Activated T-cell treated with anti-CD3 and anti-CD28 coated beads, Interleukin-2, amount 50 U/mL, for 4 hours (primary cell): ENCODE measurements at regions not wholly inside any gene's neighbourhood (a gene's known extent, or its start where the extent isn't known, plus 50 kb on each side); places are given as distances from the start of the nearest gene placed in this dataset.
"Not testable (repeated sequence)": the region's sequence is repeated elsewhere in the genome, so short reads cannot be mapped to it uniquely, and the experiment has no call there.

Experiments used
- ATAC-seq, 2 donors: fragments of 200-7000 bp; cut with Tn5 transposase; one replicate each; pipeline ENCODE4 v1.10.0; 2021
- DNase-seq: peaks from one replicate; pipeline ENCODE4 v3.0.0-alpha.2; 2020
- H3K27me3 Mint-ChIP-seq: one replicate; pipeline ENCODE4 v1.8.0; 2021; ENCODE audit warnings: low read depth, mixed read lengths
- H3K36me3 Mint-ChIP-seq: one replicate; pipeline ENCODE4 v1.8.0; 2022; ENCODE audit warnings: mixed read lengths; ENCODE audit not compliant: insufficient read depth
- H3K4me1 Mint-ChIP-seq: one replicate; pipeline ENCODE4 v1.8.0; 2021; ENCODE audit warnings: low read depth, mixed read lengths
- H3K4me3 Mint-ChIP-seq: one replicate; pipeline ENCODE4 v1.8.0; 2021; ENCODE audit warnings: mild to moderate bottlenecking, moderate library complexity, mixed read lengths
- H3K9me3 Mint-ChIP-seq: one replicate; pipeline ENCODE4 v1.8.0; 2021; ENCODE audit warnings: mixed read lengths

- H3K9me3 Mint-ChIP-seq = peaks cover 10% of the 10 kb centered on the region
- H3K27me3 Mint-ChIP-seq = no peaks in the 10 kb centered on the region
- no peak overlapping the region for H3K4me3 Mint-ChIP-seq
- no peaks in the 10 kb centered on the region for H3K36me3 Mint-ChIP-seq
- no peak for DNase-seq
- H3K4me1 Mint-ChIP-seq = no peaks in the 10 kb centered on the region
- ATAC-seq = no peak
Observed at GRCh38 chr13:54004026-54004699, 975.5 kb downstream of the OLFM4 start.

GRCh38 chr13:54016542-54016941 is 987.9 kb downstream of the OLFM4 start:
- no peaks in the 10 kb centered on the region for H3K4me1 Mint-ChIP-seq
- ATAC-seq (no peak), DNase-seq (no peak)
- no peaks in the 10 kb centered on the region for H3K36me3 Mint-ChIP-seq
- no peaks in the 10 kb centered on the region for H3K27me3 Mint-ChIP-seq
- no peak overlapping the region for H3K4me3 Mint-ChIP-seq
- H3K9me3 Mint-ChIP-seq = peaks cover 3% of the 10 kb centered on the region

- H3K27me3 Mint-ChIP-seq = no peaks in the 10 kb centered on the region
- DNase-seq = no peak
- H3K4me3 Mint-ChIP-seq = no peak overlapping the region
- H3K36me3 Mint-ChIP-seq = no peaks in the 10 kb centered on the region
- H3K9me3 Mint-ChIP-seq = peaks cover 9% of the 10 kb centered on the region
- no peaks in the 10 kb centered on the region for H3K4me1 Mint-ChIP-seq
- no peak for ATAC-seq
Observed at GRCh38 chr13:54018485-54018884, 989.9 kb downstream of the OLFM4 start.

- H3K27me3 Mint-ChIP-seq = no peaks in the 10 kb centered on the region
- ATAC-seq = no peak
- no peak overlapping the region for H3K4me3 Mint-ChIP-seq
- no peak for DNase-seq
- no peaks in the 10 kb centered on the region for H3K36me3 Mint-ChIP-seq
- H3K9me3 Mint-ChIP-seq = peaks cover 22% of the 10 kb centered on the region
- no peaks in the 10 kb centered on the region for H3K4me1 Mint-ChIP-seq
Observed at GRCh38 chr13:54029226-54029625, 1000.6 kb downstream of the OLFM4 start.

- no peaks in the 10 kb centered on the region for H3K36me3 Mint-ChIP-seq
- H3K27me3 Mint-ChIP-seq = no peaks in the 10 kb centered on the region
- H3K4me1 Mint-ChIP-seq = no peaks in the 10 kb centered on the region
- DNase-seq (no peak), ATAC-seq (no peak)
- no peak overlapping the region for H3K4me3 Mint-ChIP-seq
- peaks cover 22% of the 10 kb centered on the region for H3K9me3 Mint-ChIP-seq
Observed at GRCh38 chr13:54029720-54030119, 1001.1 kb downstream of the OLFM4 start.

- peaks cover 16% of the 10 kb centered on the region for H3K9me3 Mint-ChIP-seq
- ATAC-seq (no peak), DNase-seq (no peak)
- no peaks in the 10 kb centered on the region for H3K36me3 Mint-ChIP-seq
- H3K4me1 Mint-ChIP-seq = no peaks in the 10 kb centered on the region
- H3K4me3 Mint-ChIP-seq = no peak overlapping the region
- H3K27me3 Mint-ChIP-seq = no peaks in the 10 kb centered on the region
Observed at GRCh38 chr13:54033323-54033861, 1004.8 kb downstream of the OLFM4 start.

GRCh38 chr13:54034047-54034446 is 1005.4 kb downstream of the OLFM4 start:
- no peak for ATAC-seq
- Mint-ChIP-seq H3K4me3 (no peak overlapping the region), H3K9me3 (peaks cover 20% of the 10 kb centered on the region), H3K36me3 (no peaks in the 10 kb centered on the region), H3K4me1 (no peaks in the 10 kb centered on the region), H3K27me3 (no peaks in the 10 kb centered on the region)
- DNase-seq = no peak

GRCh38 chr13:54057416-54057815 is 1028.8 kb downstream of the OLFM4 start:
- not testable (repeated sequence) for H3K36me3 Mint-ChIP-seq, ATAC-seq, H3K4me1 Mint-ChIP-seq, H3K27me3 Mint-ChIP-seq, DNase-seq, H3K4me3 Mint-ChIP-seq
- peaks cover 17% of the 10 kb centered on the region for H3K9me3 Mint-ChIP-seq

GRCh38 chr13:54069958-54070357 is 1041.3 kb downstream of the OLFM4 start:
- ATAC-seq, H3K4me3 Mint-ChIP-seq, DNase-seq, H3K27me3 Mint-ChIP-seq, H3K36me3 Mint-ChIP-seq, H3K4me1 Mint-ChIP-seq: not testable (repeated sequence)
- peaks cover 48% of the 10 kb centered on the region for H3K9me3 Mint-ChIP-seq

GRCh38 chr13:54077569-54077968 is 1049.0 kb downstream of the OLFM4 start:
- Mint-ChIP-seq H3K4me3 (no peak overlapping the region), H3K9me3 (peaks cover 14% of the 10 kb centered on the region), H3K27me3 (no peaks in the 10 kb centered on the region), H3K36me3 (no peaks in the 10 kb centered on the region), H3K4me1 (no peaks in the 10 kb centered on the region)
- ATAC-seq = no peak
- DNase-seq = no peak

GRCh38 chr13:54078271-54078870 is 1049.8 kb downstream of the OLFM4 start:
- H3K27me3 Mint-ChIP-seq = no peaks in the 10 kb centered on the region
- H3K36me3 Mint-ChIP-seq = no peaks in the 10 kb centered on the region
- no peak overlapping the region for H3K4me3 Mint-ChIP-seq
- DNase-seq = no peak
- no peak for ATAC-seq
- H3K4me1 Mint-ChIP-seq = no peaks in the 10 kb centered on the region
- peaks cover 11% of the 10 kb centered on the region for H3K9me3 Mint-ChIP-seq

- H3K9me3 Mint-ChIP-seq = peaks cover 14% of the 10 kb centered on the region
- DNase-seq, H3K27me3 Mint-ChIP-seq, H3K4me1 Mint-ChIP-seq, H3K4me3 Mint-ChIP-seq, ATAC-seq, H3K36me3 Mint-ChIP-seq: not testable (repeated sequence)
Observed at GRCh38 chr13:54082309-54082708, 1053.7 kb downstream of the OLFM4 start.

- no peaks in the 10 kb centered on the region for H3K36me3 Mint-ChIP-seq
- DNase-seq (no peak), ATAC-seq (no peak)
- peaks cover 17% of the 10 kb centered on the region for H3K9me3 Mint-ChIP-seq
- no peaks in the 10 kb centered on the region for H3K27me3 Mint-ChIP-seq
- H3K4me1 Mint-ChIP-seq = no peaks in the 10 kb centered on the region
- no peak overlapping the region for H3K4me3 Mint-ChIP-seq
Observed at GRCh38 chr13:54091884-54092283, 1063.3 kb downstream of the OLFM4 start.

GRCh38 chr13:54092686-54093085 is 1064.1 kb downstream of the OLFM4 start:
- Mint-ChIP-seq H3K9me3 (peaks cover 14% of the 10 kb centered on the region), H3K36me3 (no peaks in the 10 kb centered on the region), H3K27me3 (no peaks in the 10 kb centered on the region), H3K4me3 (no peak overlapping the region), H3K4me1 (no peaks in the 10 kb centered on the region)
- no peak for DNase-seq
- ATAC-seq = no peak

- no peak for ATAC-seq
- H3K36me3 Mint-ChIP-seq = no peaks in the 10 kb centered on the region
- H3K9me3 Mint-ChIP-seq = peaks cover 14% of the 10 kb centered on the region
Observed at GRCh38 chr13:54110597-54110996, 1082.0 kb downstream of the OLFM4 start.

More at GRCh38 chr13:54110597-54110996, 1082.0 kb downstream of the OLFM4 start:
- Mint-ChIP-seq H3K4me3 (no peak overlapping the region), H3K4me1 (no peaks in the 10 kb centered on the region), H3K27me3 (no peaks in the 10 kb centered on the region)
- DNase-seq = no peak
